Left lung (tissue), 4 donors: ENCODE measurements at regions not wholly inside any gene's neighbourhood (a gene's known extent, or its start where the extent isn't known, plus 50 kb on each side); places are given as distances from the start of the nearest gene placed in this dataset.

Experiments
- ATAC-seq: fragments of 200-7000 bp; cut with Tn5 transposase; one replicate; pipeline ENCODE4 v1.9.1; 2020; ENCODE audit warnings: moderate library complexity
- DNase-seq, 4 donors: peaks; one replicate each; pipeline ENCODE4 v3.0.0-alpha.2; 2013 to 2020
- H3K27ac ChIP-seq, 2 donors: fragments of 200-600 bp; sonication (generic) in 1 of 2; one replicate each; pipeline versions ENCODE4 v1.5.0 to v1.8.0; 2020 to 2021
- H3K27me3 ChIP-seq, 2 donors: fragments of 200-600 bp; sonication (generic) in 1 of 2; one replicate each; pipeline versions ENCODE4 v1.5.0 to v1.8.0; 2020 to 2021
- H3K36me3 ChIP-seq, 2 donors: fragments of 200-600 bp; sonication (generic) in 1 of 2; one replicate each; pipeline versions ENCODE4 v1.5.0 to v1.8.0; 2020 to 2021
- H3K4me1 ChIP-seq, 2 donors: fragments of 200-600 bp; one replicate each; pipeline ENCODE4 v1.8.0; 2021
- H3K4me3 ChIP-seq, 2 donors: fragments of 200-600 bp; sonication (generic) in 1 of 2; one replicate each; pipeline versions ENCODE4 v1.5.0 to v1.8.0; 2020 to 2021; ENCODE audit warnings: mild to moderate bottlenecking in 1 of 2
- H3K9me3 ChIP-seq, 2 donors: fragments of 200-600 bp; sonication (generic) in 1 of 2; one replicate each; pipeline versions ENCODE4 v1.5.0 to v1.8.0; 2020 to 2021
- intact Hi-C, 2 donors: fragments of 100-400 bp; cut with DNase I; formaldehyde crosslinking; loops; one replicate each; pipeline versions ENCODE4 v1.11.2 to v1.14.2; 2022
- TF ChIP-seq, protein P1 (sequence below), 2 donors: fragments of 200-600 bp; sonication (generic) in 1 of 2; IDR thresholded peaks; one replicate each; pipeline versions ENCODE4 v1.5.0 to v1.8.0; 2021; ENCODE audit warnings: antibody characterized with exemption in 2 of 2
- donor health status: DM: no; HTN: yes; CAD: no.
- donor health status: DM: no; HTN: no; CAD: no.

GRCh38 chr5:161023551-161023950 lies 171.5 kb upstream of the ATP10B start:
- intact Hi-C loops = no loop called here
- Histone ChIP-seq H3K27ac (no peak overlapping the region), H3K4me3 (no peak overlapping the region), H3K4me1 (no peaks in the 10 kb centered on the region), H3K27me3 (no peaks in the 10 kb centered on the region), H3K36me3 (no peaks in the 10 kb centered on the region), H3K9me3 (no peaks in the 10 kb centered on the region)
- TF ChIP-seq, protein P1, sequence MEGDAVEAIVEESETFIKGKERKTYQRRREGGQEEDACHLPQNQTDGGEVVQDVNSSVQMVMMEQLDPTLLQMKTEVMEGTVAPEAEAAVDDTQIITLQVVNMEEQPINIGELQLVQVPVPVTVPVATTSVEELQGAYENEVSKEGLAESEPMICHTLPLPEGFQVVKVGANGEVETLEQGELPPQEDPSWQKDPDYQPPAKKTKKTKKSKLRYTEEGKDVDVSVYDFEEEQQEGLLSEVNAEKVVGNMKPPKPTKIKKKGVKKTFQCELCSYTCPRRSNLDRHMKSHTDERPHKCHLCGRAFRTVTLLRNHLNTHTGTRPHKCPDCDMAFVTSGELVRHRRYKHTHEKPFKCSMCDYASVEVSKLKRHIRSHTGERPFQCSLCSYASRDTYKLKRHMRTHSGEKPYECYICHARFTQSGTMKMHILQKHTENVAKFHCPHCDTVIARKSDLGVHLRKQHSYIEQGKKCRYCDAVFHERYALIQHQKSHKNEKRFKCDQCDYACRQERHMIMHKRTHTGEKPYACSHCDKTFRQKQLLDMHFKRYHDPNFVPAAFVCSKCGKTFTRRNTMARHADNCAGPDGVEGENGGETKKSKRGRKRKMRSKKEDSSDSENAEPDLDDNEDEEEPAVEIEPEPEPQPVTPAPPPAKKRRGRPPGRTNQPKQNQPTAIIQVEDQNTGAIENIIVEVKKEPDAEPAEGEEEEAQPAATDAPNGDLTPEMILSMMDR (IDR thresholded peaks at IDR 0.05) = no peak
- ATAC-seq = no peak
- no peak for DNase-seq

DNA sequence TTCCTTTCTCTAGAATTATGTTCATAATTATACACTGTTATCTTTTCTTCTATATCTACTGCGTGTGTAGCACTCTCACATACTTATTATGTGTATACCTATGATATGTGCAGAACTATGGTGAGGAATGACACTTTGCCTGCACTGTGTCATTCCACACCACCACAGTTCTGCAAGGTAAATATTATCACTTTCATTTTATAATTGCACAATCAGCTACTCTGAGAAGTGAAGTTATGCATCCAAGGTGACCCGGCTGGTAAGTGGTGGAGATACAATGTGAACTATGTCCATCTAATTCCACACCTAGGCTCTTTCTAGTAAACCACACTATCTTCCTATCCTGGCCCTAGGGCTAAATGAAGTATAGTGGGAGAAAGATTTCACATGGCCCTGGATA lies 170.1 kb upstream of the ATP10B start:
- DNase-seq (no peak), ATAC-seq (peak; percentile 61)
- Histone ChIP-seq H3K4me3 (no peak overlapping the region), H3K4me1 (no peaks in the 10 kb centered on the region), H3K36me3 (no peaks in the 10 kb centered on the region), H3K27ac (no peak overlapping the region), H3K27me3 (no peaks in the 10 kb centered on the region), H3K9me3 (no peaks in the 10 kb centered on the region)
- TF ChIP-seq, protein P1 (IDR thresholded peaks at IDR 0.05) = no peak
- intact Hi-C loops = no loop called here

GRCh38 chr5:161009817-161010216 lies 157.8 kb upstream of the ATP10B start:
- ATAC-seq = no peak
- H3K27me3 ChIP-seq = no peaks in the 10 kb centered on the region
- H3K4me3 ChIP-seq = no peak overlapping the region
- H3K36me3 ChIP-seq = no peaks in the 10 kb centered on the region
- intact Hi-C loops = no loop called here
- no peaks in the 10 kb centered on the region for H3K4me1 ChIP-seq
- H3K9me3 ChIP-seq = peaks cover 0 to 5% of the 10 kb centered on the region in 2 donors
- TF ChIP-seq, protein P1 (IDR thresholded peaks at IDR 0.05) = no peak
- H3K27ac ChIP-seq = no peak overlapping the region
- no peak for DNase-seq

DNA sequence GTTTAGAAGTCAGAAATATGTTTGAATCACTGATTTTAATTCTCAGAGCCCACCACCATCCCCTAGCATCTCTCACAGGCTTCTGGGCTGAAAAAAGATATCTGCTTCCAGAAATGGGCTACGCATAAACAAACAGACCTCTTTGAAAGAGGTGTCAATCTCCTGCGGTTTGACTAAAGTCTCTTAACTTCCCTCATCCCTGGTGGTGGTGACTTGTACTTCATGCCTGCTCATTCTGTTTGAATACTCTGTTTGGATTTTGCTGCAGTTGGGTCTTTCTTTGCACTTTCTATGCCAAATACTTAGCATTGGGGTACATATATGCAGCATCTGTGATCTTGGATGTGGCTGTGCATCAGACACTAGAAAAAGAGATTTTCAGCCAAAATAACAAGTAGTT lies 157.2 kb upstream of the ATP10B start:
- ATAC-seq (no peak), DNase-seq (no peak)
- H3K27me3 ChIP-seq = no peaks in the 10 kb centered on the region
- intact Hi-C loops = no loop called here
- no peaks in the 10 kb centered on the region for H3K4me1 ChIP-seq
- TF ChIP-seq, protein P1 (IDR thresholded peaks at IDR 0.05) = no peak
- peaks cover 0 to 7% of the 10 kb centered on the region in 2 donors for H3K9me3 ChIP-seq
- no peak overlapping the region for H3K27ac ChIP-seq
- H3K36me3 ChIP-seq = no peaks in the 10 kb centered on the region
- no peak overlapping the region for H3K4me3 ChIP-seq

- no peaks in the 10 kb centered on the region for H3K36me3 ChIP-seq
- DNase-seq (no peak), ATAC-seq (no peak)
- no peaks in the 10 kb centered on the region for H3K27me3 ChIP-seq
- peaks cover 0 to 13% of the 10 kb centered on the region in 2 donors for H3K9me3 ChIP-seq
- H3K4me1 ChIP-seq = no peaks in the 10 kb centered on the region
- no peak overlapping the region for H3K4me3 ChIP-seq
- no peak overlapping the region for H3K27ac ChIP-seq
- TF ChIP-seq, protein P1 (IDR thresholded peaks at IDR 0.05) = no peak
- intact Hi-C loops = no loop called here
Observed at GRCh38 chr5:161007879-161008278, 155.9 kb upstream of the ATP10B start.
